Naive B cell (primary cell): ENCODE measurements at regions not wholly inside any gene's neighbourhood (a gene's known extent, or its start where the extent isn't known, plus 50 kb on each side); places are given as distances from the start of the nearest gene placed in this dataset.

Experiments used
- ATAC-seq, 2 donors: fragments of 150-1000 bp; cut with Tn5 transposase; 2 replicates each; pipeline ENCODE4 v1.10.0; 2021; ENCODE audit warnings: low read depth in 2 of 2, mild to moderate bottlenecking in 2 of 2, moderate library complexity in 2 of 2
- DNase-seq: peaks from one replicate; pipeline ENCODE4 v3.0.0; 2022
- H3K27ac Mint-ChIP-seq, 6 donors: one replicate each; pipeline ENCODE4 v1.8.0; 2020 to 2022; ENCODE audit warnings: mild to moderate bottlenecking in 6 of 6, mixed read lengths in 6 of 6, moderate library complexity in 5 of 6, inconsistent platforms in 2 of 6
- H3K27me3 Mint-ChIP-seq, 3 donors: one replicate each; pipeline ENCODE4 v1.8.0; 2021 to 2022; ENCODE audit warnings: mixed read lengths in 3 of 3, mild to moderate bottlenecking in 1 of 3
- H3K36me3 Mint-ChIP-seq, 2 donors: one replicate each; pipeline ENCODE4 v1.8.0; 2020 to 2022; ENCODE audit warnings: mixed read lengths in 2 of 2, inconsistent platforms in 1 of 2, mild to moderate bottlenecking in 1 of 2
- H3K4me1 Mint-ChIP-seq, 3 donors: one replicate each; pipeline ENCODE4 v1.8.0; 2020 to 2022; ENCODE audit warnings: mixed read lengths in 3 of 3, inconsistent platforms in 1 of 3, mild to moderate bottlenecking in 1 of 3, moderate library complexity in 1 of 3
- H3K4me3 Mint-ChIP-seq, 8 donors: one replicate each; pipeline ENCODE4 v1.8.0; 2020 to 2022; ENCODE audit warnings: mild to moderate bottlenecking in 8 of 8, mixed read lengths in 8 of 8, moderate library complexity in 8 of 8, inconsistent platforms in 2 of 8
- H3K9me3 Mint-ChIP-seq, 7 donors: one replicate each; pipeline ENCODE4 v1.8.0; 2020 to 2022; ENCODE audit warnings: mixed read lengths in 7 of 7, mild to moderate bottlenecking in 5 of 7, inconsistent platforms in 2 of 7, moderate library complexity in 1 of 7

- ATAC-seq (no peak), DNase-seq (no peak)
- no peaks in the 10 kb centered on the region for H3K4me1 Mint-ChIP-seq
- peaks cover 0 to 6% (median 0%) of the 10 kb centered on the region in 7 donors for H3K9me3 Mint-ChIP-seq
- H3K27me3 Mint-ChIP-seq, result no peaks in the 10 kb centered on the region
- no peak overlapping the region for H3K27ac Mint-ChIP-seq
- H3K4me3 Mint-ChIP-seq, result no peak overlapping the region
- no peaks in the 10 kb centered on the region for H3K36me3 Mint-ChIP-seq
Measured at GRCh38 chr2:221775096-221775495, 203.0 kb upstream of the EPHA4 start.

- H3K27me3 Mint-ChIP-seq, result no peaks in the 10 kb centered on the region
- ATAC-seq (no peak), DNase-seq (no peak)
- no peaks in the 10 kb centered on the region for H3K4me1 Mint-ChIP-seq
- H3K27ac Mint-ChIP-seq, result no peak overlapping the region
- peaks cover 0 to 4% (median 0%) of the 10 kb centered on the region in 7 donors for H3K9me3 Mint-ChIP-seq
- no peaks in the 10 kb centered on the region for H3K36me3 Mint-ChIP-seq
- no peak overlapping the region for H3K4me3 Mint-ChIP-seq
Measured at GRCh38 chr2:221774136-221774535, 202.0 kb upstream of the EPHA4 start.

GRCh38 chr2:221771297-221771696 lies 199.2 kb upstream of the EPHA4 start:
- H3K27ac Mint-ChIP-seq, result no peak overlapping the region
- H3K4me3 Mint-ChIP-seq, result no peak overlapping the region
- peaks cover 0 to 9% (median 0%) of the 10 kb centered on the region in 7 donors for H3K9me3 Mint-ChIP-seq
- H3K4me1 Mint-ChIP-seq, result no peaks in the 10 kb centered on the region
- H3K36me3 Mint-ChIP-seq, result no peaks in the 10 kb centered on the region
- ATAC-seq (no peak), DNase-seq (no peak)
- H3K27me3 Mint-ChIP-seq, result no peaks in the 10 kb centered on the region

- H3K27me3 Mint-ChIP-seq, result no peaks in the 10 kb centered on the region
- peaks cover 0 to 5% (median 0%) of the 10 kb centered on the region in 7 donors for H3K9me3 Mint-ChIP-seq
- ATAC-seq (no peak), DNase-seq (no peak)
- no peak overlapping the region for H3K27ac Mint-ChIP-seq
- no peaks in the 10 kb centered on the region for H3K36me3 Mint-ChIP-seq
- H3K4me1 Mint-ChIP-seq, result no peaks in the 10 kb centered on the region
- no peak overlapping the region for H3K4me3 Mint-ChIP-seq
Measured at GRCh38 chr2:221767106-221768012, 195.3 kb upstream of the EPHA4 start.

- Mint-ChIP-seq H3K27ac (no peak overlapping the region), H3K4me3 (no peak overlapping the region), H3K9me3 (peaks cover 0 to 15% (median 7%) of the 10 kb centered on the region in 7 donors), H3K36me3 (peaks cover 0 to 7% of the 10 kb centered on the region in 2 donors), H3K27me3 (no peaks in the 10 kb centered on the region), H3K4me1 (no peaks in the 10 kb centered on the region)
- DNase-seq (no peak), ATAC-seq (no peak)
Measured at GRCh38 chr2:221762496-221762895, 190.4 kb upstream of the EPHA4 start.

GRCh38 chr2:221761260-221761659 lies 189.2 kb upstream of the EPHA4 start:
- Mint-ChIP-seq H3K36me3 (peaks cover 0 to 7% of the 10 kb centered on the region in 2 donors), H3K4me3 (no peak overlapping the region), H3K27ac (no peak overlapping the region), H3K9me3 (peaks cover 0 to 15% (median 8%) of the 10 kb centered on the region in 7 donors), H3K27me3 (no peaks in the 10 kb centered on the region), H3K4me1 (no peaks in the 10 kb centered on the region)
- no peak for DNase-seq
- no peak for ATAC-seq

- H3K27ac Mint-ChIP-seq, result no peak overlapping the region
- H3K36me3 Mint-ChIP-seq, result peaks cover 0 to 7% of the 10 kb centered on the region in 2 donors
- no peak for ATAC-seq
- H3K9me3 Mint-ChIP-seq, result peaks cover 0 to 28% (median 8%) of the 10 kb centered on the region in 7 donors
- DNase-seq, result no peak
- H3K27me3 Mint-ChIP-seq, result no peaks in the 10 kb centered on the region
- no peaks in the 10 kb centered on the region for H3K4me1 Mint-ChIP-seq
- no peak overlapping the region for H3K4me3 Mint-ChIP-seq
Measured at GRCh38 chr2:221758076-221758475, 186.0 kb upstream of the EPHA4 start.

GRCh38 chr2:221753401-221753800 lies 181.3 kb upstream of the EPHA4 start:
- Mint-ChIP-seq H3K9me3 (peaks cover 0 to 29% (median 4%) of the 10 kb centered on the region in 7 donors), H3K27ac (no peak overlapping the region), H3K4me1 (no peaks in the 10 kb centered on the region), H3K36me3 (no peaks in the 10 kb centered on the region), H3K4me3 (no peak overlapping the region), H3K27me3 (no peaks in the 10 kb centered on the region)
- DNase-seq (no peak), ATAC-seq (no peak)

GRCh38 chr2:221752781-221753180 lies 180.7 kb upstream of the EPHA4 start:
- Mint-ChIP-seq H3K36me3 (no peaks in the 10 kb centered on the region), H3K27me3 (no peaks in the 10 kb centered on the region), H3K27ac (no peak overlapping the region), H3K4me3 (no peak overlapping the region), H3K9me3 (peaks cover 0 to 26% (median 4%) of the 10 kb centered on the region in 7 donors), H3K4me1 (no peaks in the 10 kb centered on the region)
- DNase-seq, result no peak
- no peak for ATAC-seq

GRCh38 chr2:221750316-221750715 lies 178.2 kb upstream of the EPHA4 start:
- ATAC-seq (no peak), DNase-seq (no peak)
- Mint-ChIP-seq H3K36me3 (no peaks in the 10 kb centered on the region), H3K4me1 (no peaks in the 10 kb centered on the region), H3K27ac (no peak overlapping the region), H3K4me3 (no peak overlapping the region), H3K27me3 (no peaks in the 10 kb centered on the region), H3K9me3 (peaks cover 2 to 18% (median 5%) of the 10 kb centered on the region in 7 donors)

GRCh38 chr2:221747289-221747972 lies 175.3 kb upstream of the EPHA4 start:
- H3K4me1 Mint-ChIP-seq, result no peaks in the 10 kb centered on the region
- H3K9me3 Mint-ChIP-seq, result peaks cover 0 to 11% (median 4%) of the 10 kb centered on the region in 7 donors
- no peak overlapping the region for H3K27ac Mint-ChIP-seq
- H3K36me3 Mint-ChIP-seq, result no peaks in the 10 kb centered on the region
- H3K27me3 Mint-ChIP-seq, result no peaks in the 10 kb centered on the region
- H3K4me3 Mint-ChIP-seq, result no peak overlapping the region
- no peak for ATAC-seq
- DNase-seq, result no peak

- ATAC-seq (no peak), DNase-seq (no peak)
- peaks cover 0 to 9% (median 5%) of the 10 kb centered on the region in 7 donors for H3K9me3 Mint-ChIP-seq
- no peaks in the 10 kb centered on the region for H3K36me3 Mint-ChIP-seq
- H3K4me1 Mint-ChIP-seq, result no peaks in the 10 kb centered on the region
- H3K27ac Mint-ChIP-seq, result no peak overlapping the region
- no peaks in the 10 kb centered on the region for H3K27me3 Mint-ChIP-seq
- no peak overlapping the region for H3K4me3 Mint-ChIP-seq
Measured at GRCh38 chr2:221741496-221742211, 169.6 kb upstream of the EPHA4 start.

- no peak overlapping the region for H3K4me3 Mint-ChIP-seq
- ATAC-seq (no peak), DNase-seq (no peak)
- no peaks in the 10 kb centered on the region for H3K27me3 Mint-ChIP-seq
- H3K36me3 Mint-ChIP-seq, result no peaks in the 10 kb centered on the region
- H3K27ac Mint-ChIP-seq, result no peak overlapping the region
- H3K9me3 Mint-ChIP-seq, result peaks cover 0 to 7% (median 4%) of the 10 kb centered on the region in 7 donors
- no peaks in the 10 kb centered on the region for H3K4me1 Mint-ChIP-seq
Measured at GRCh38 chr2:221731432-221732145, 159.5 kb upstream of the EPHA4 start.
